ENCODE measurements at regions not wholly inside any gene's neighbourhood (a gene's known extent, or its start where the extent isn't known, plus 50 kb on each side); places are given as distances from the start of the nearest gene placed in this dataset.

- Histone ChIP-seq H3K23ac (ENCODE audit: low read depth, low read length) (no peak overlapping the region), H3K27ac (ENCODE audit: insufficient read depth, low read length) (no peak overlapping the region), H2AK9ac (replicated peaks; ENCODE audit: low read depth, low read length, poor library complexity) (no peak overlapping the region), H3K4me1 (ENCODE audit: control insufficient read depth, insufficient read depth, low read length) (no peaks in the 10 kb centered on the region), H3K9me3 (ENCODE audit: control insufficient read depth, insufficient read depth, low read length) (no peaks in the 10 kb centered on the region), H4K8ac (ENCODE audit: low read depth in 2 of 2, low read length in 2 of 2) (no peak overlapping the region), H2BK20ac (ENCODE audit: low read depth, low read length) (no peak overlapping the region), H4K5ac (ENCODE audit: low read depth, low read length) (no peak overlapping the region), H3K79me1 (ENCODE audit: low read depth in 1 of 2, low read length in 2 of 2) (no peaks in the 10 kb centered on the region), H3K4me2 (ENCODE audit: low read depth, low read length) (no peak overlapping the region), H3K4me3 (ENCODE audit: insufficient read depth, low read depth, low read length) (no peak overlapping the region), H3K14ac (replicated peaks; ENCODE audit: low read depth, low read length) (no peak overlapping the region), H3K27me3 (ENCODE audit: control insufficient read depth, insufficient read depth, low read length) (no peaks in the 10 kb centered on the region), H2AFZ (replicated peaks; ENCODE audit: low read length, poor library complexity) (no peak overlapping the region), H3K36me3 (ENCODE audit: control insufficient read depth, insufficient read depth, low read length) (no peaks in the 10 kb centered on the region), H3K56ac (ENCODE audit: extremely low read depth, insufficient read depth, low read length) (no peak overlapping the region), H2BK5ac (ENCODE audit: low read depth, low read length, poor library complexity, severe bottlenecking) (no peak overlapping the region), H2BK120ac (ENCODE audit: low read depth, low read length) (no peak overlapping the region), H3K9me1 (ENCODE audit: insufficient read depth, low read length) (no peaks in the 10 kb centered on the region), H3K9ac (ENCODE audit: low read depth, low read length) (no peak overlapping the region), H3K18ac (ENCODE audit: low read depth, low read length) (no peak overlapping the region), H4K20me1 (ENCODE audit: insufficient read depth, low read length) (no peaks in the 10 kb centered on the region), H3K4ac (ENCODE audit: low read depth, low read length) (no peak overlapping the region), H2AK5ac (ENCODE audit: low read depth, low read length) (no peak overlapping the region), H4K91ac (ENCODE audit: insufficient read depth, low read depth, low read length) (no peak overlapping the region), H2BK15ac (ENCODE audit: low read depth, low read length) (no peak overlapping the region)
- dilution Hi-C loops (cut with HindIII; ENCODE audit: low sequenced_read_pairs, unreplicated experiment), result no loop called here
- BruUV-seq (replicated peaks), result no TSS peak
- DNase-seq, result no peak
- ChIA-PET POLR2A (ENCODE audit: unreplicated experiment) (interaction anchor here (1.1 kb wide), 1 partner anchor 27 kb away, joined by 3 read pairs; no protein-coding TSS in a partner anchor), CTCF (no interaction called here)
- intact Hi-C loops (cut with micrococcal nuclease), result no loop called here
- in situ Hi-C loops (cut with MboI; ENCODE audit: low sequenced_read_pairs), result no loop called here
- TF ChIP-seq SMC3 (IDR thresholded peaks at IDR 0.05; ENCODE audit: low read depth, low read length) (no peak), MAFK (IDR thresholded peaks at IDR 0.05; ENCODE audit: low read depth, low read length) (no peak), MXI1 (IDR thresholded peaks at IDR 0.05; ENCODE audit: borderline replicate concordance, low read depth, low read length) (no peak), RAD21 (IDR thresholded peaks at IDR 0.05; ENCODE audit: low read length) (no peak), CEBPB (IDR thresholded peaks at IDR 0.05; ENCODE audit: low read depth, low read length) (no peak), MAZ (IDR thresholded peaks at IDR 0.05; ENCODE audit: borderline replicate concordance, low read depth, low read length) (no peak), CTCF (conservative IDR thresholded peaks at IDR 0.05; ENCODE audit: low read depth, low read length) (no peak), POLR2A (IDR thresholded peaks at IDR 0.05; ENCODE audit: low read depth, low read length) (no peak), CHD1 (IDR thresholded peaks at IDR 0.05; ENCODE audit: low read depth, low read length) (no peak), FOS (IDR thresholded peaks at IDR 0.05; ENCODE audit: low read depth, low read length) (no peak), BHLHE40 (IDR thresholded peaks at IDR 0.05; ENCODE audit: low read depth, low read length) (no peak), ELK1 (IDR thresholded peaks at IDR 0.05; ENCODE audit: borderline replicate concordance, low read depth, low read length) (no peak), NFE2L2 (IDR thresholded peaks at IDR 0.05; ENCODE audit: low read depth, low read length) (no peak), RFX5 (IDR thresholded peaks at IDR 0.05; ENCODE audit: low read depth, low read length) (no peak), USF2 (IDR thresholded peaks at IDR 0.05; ENCODE audit: low read depth, low read length) (no peak), RCOR1 (IDR thresholded peaks at IDR 0.05; ENCODE audit: insufficient replicate concordance, low read length) (no peak)
- no peak for ATAC-seq (ENCODE audit: low read depth)
Observed at GRCh38 chr15:35215093-35215492, 130.0 kb upstream of the NANOGP8 start.
